Caco-2 (cell line): ENCODE measurements at regions not wholly inside any gene's neighbourhood (a gene's known extent, or its start where the extent isn't known, plus 50 kb on each side); places are given as distances from the start of the nearest gene placed in this dataset.

Source experiments
- BruUV-seq: library from RNA; stranded (reverse); fragments of 400-500 nt; replicated peaks from 2 replicates; lab custom pipeline; 2021; lab: Mats Ljungman, UMichigan
- CTCF ChIA-PET: fragments of 300-600 bp; sonication (Branson Sonifier 250); formaldehyde crosslinking; loops from one replicate; lab custom pipeline; 2022; ENCODE audit warnings: antibody characterized with exemption; lab: Charles Lee
- POLR2A ChIA-PET: fragments of 300-600 bp; sonication (Branson Sonifier 250); formaldehyde crosslinking; loops from one replicate; lab custom pipeline; 2022; ENCODE audit warnings: antibody characterized with exemption; lab: Charles Lee
- DNase-seq, 2 experiments: peaks; one replicate each; pipeline versions ENCODE4 v3.0.0 to v3.0.0-alpha.2; 2020 to 2022
- H3K27me3 ChIP-seq: replicated peaks from 2 replicates; pipeline ENCODE4 v1.6.0; 2011; ENCODE audit warnings: low read length; ENCODE audit not compliant: control insufficient read depth, insufficient read depth
- H3K36me3 ChIP-seq: 2 replicates; pipeline ENCODE4 v1.5.1; 2011; ENCODE audit warnings: low read length; ENCODE audit not compliant: control insufficient read depth, insufficient read depth
- H3K4me1 ChIP-seq: fragments of 250-450 bp; sonication (Bioruptor Pico); 2 replicates; pipeline ENCODE4 v1.5.1; 2020; ENCODE audit warnings: mild to moderate bottlenecking
- H3K4me3 ChIP-seq: 2 replicates; pipeline ENCODE4 v1.5.1; 2011; ENCODE audit warnings: low read depth, mild to moderate bottlenecking, control low read depth, low read length
- H3K9me3 ChIP-seq: fragments of 250-450 bp; sonication (Bioruptor Pico); 2 replicates; pipeline ENCODE4 v1.5.1; 2020; ENCODE audit warnings: mild to moderate bottlenecking, moderate library complexity
- H3K27ac Mint-ChIP-seq: one replicate; pipeline ENCODE4 v1.8.0; 2022; ENCODE audit warnings: mixed read lengths; ENCODE audit not compliant: unreplicated experiment
- H3K27me3 Mint-ChIP-seq: one replicate; pipeline ENCODE4 v1.8.0; 2022; ENCODE audit warnings: mixed read lengths; ENCODE audit not compliant: insufficient read depth, unreplicated experiment
- H3K36me3 Mint-ChIP-seq: one replicate; pipeline ENCODE4 v1.8.0; 2022; ENCODE audit warnings: mild to moderate bottlenecking, mixed read lengths; ENCODE audit not compliant: insufficient read depth, unreplicated experiment
- H3K4me1 Mint-ChIP-seq: one replicate; pipeline ENCODE4 v1.8.0; 2022; ENCODE audit warnings: low read depth, mixed read lengths; ENCODE audit not compliant: unreplicated experiment
- H3K4me3 Mint-ChIP-seq: one replicate; pipeline ENCODE4 v1.8.0; 2022; ENCODE audit warnings: mild to moderate bottlenecking, moderate library complexity, mixed read lengths; ENCODE audit not compliant: unreplicated experiment
- H3K9me3 Mint-ChIP-seq: one replicate; pipeline ENCODE4 v1.8.0; 2022; ENCODE audit warnings: mixed read lengths; ENCODE audit not compliant: unreplicated experiment
- intact Hi-C: fragments of 100-400 bp; cut with micrococcal nuclease; formaldehyde crosslinking; loops from one replicate; pipeline ENCODE4 v1.10.0; 2022; ENCODE audit not compliant: unreplicated experiment
- TF ChIP-seq, protein P1 (sequence below), 2 experiments: fragments of 200-600 bp in 1 of 2; IDR thresholded peaks; 1 replicate in 1 of 2; 2 replicates in 1 of 2; pipeline versions ENCODE4 v1.5.1 to v1.8.0; 2011 to 2022; ENCODE audit warnings: antibody characterized with exemption in 1 of 2, control low read depth in 1 of 2, inconsistent platforms in 1 of 2, low read depth in 1 of 2, low read length in 1 of 2, mild to moderate bottlenecking in 1 of 2, moderate library complexity in 1 of 2; ENCODE audit not compliant: insufficient read depth in 1 of 2, severe bottlenecking in 1 of 2, unreplicated experiment in 1 of 2

DNA sequence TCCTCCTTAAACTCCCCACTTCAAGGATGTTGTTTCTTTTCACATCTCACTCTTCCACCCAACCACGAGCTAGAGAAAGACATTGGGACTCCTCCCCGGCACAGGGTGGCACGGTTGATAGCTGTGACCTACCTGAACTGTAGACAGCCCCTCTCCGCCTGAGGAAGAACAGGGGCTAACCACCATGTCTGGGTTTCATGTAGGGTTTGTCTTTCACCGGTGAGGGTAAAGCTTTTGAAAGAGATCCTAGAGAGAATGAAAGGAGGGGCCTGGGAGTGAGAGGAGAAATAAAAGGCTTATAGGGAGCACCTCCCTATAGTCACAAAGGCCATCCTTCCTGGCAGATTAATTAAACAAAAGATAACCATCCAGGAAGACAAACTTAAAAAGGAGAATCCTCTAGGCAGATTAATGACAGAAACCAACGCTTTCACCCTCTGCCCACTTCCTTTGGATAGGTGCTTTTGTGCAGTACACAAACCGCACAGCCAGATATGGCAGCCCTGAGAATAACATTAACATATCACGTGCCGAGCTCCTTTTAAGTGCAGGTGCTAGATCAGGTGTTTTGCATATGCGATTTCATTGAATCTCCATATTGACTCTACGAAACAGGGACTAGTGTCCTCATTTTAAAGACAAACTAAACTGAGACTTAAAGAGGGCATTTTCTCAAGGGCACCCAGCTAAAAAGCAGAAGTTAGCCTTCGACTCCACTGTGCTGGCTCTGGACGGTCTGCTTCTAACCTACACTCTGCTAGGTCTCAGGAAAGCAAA, 178.1 kb upstream of the RUNX1 start:
- Mint-ChIP-seq H3K4me3 (no peak overlapping the region), H3K27ac (no peak overlapping the region), H3K9me3 (no peaks in the 10 kb centered on the region), H3K4me1 (peaks cover 9% of the 10 kb centered on the region), H3K27me3 (no peaks in the 10 kb centered on the region), H3K36me3 (peaks cover 4% of the 10 kb centered on the region)
- Histone ChIP-seq H3K4me3 (no peak overlapping the region), H3K36me3 (no peaks in the 10 kb centered on the region), H3K4me1 (peaks cover 10% of the 10 kb centered on the region), H3K9me3 (no peaks in the 10 kb centered on the region), H3K27me3 (no peaks in the 10 kb centered on the region)
- TF ChIP-seq, protein P1, sequence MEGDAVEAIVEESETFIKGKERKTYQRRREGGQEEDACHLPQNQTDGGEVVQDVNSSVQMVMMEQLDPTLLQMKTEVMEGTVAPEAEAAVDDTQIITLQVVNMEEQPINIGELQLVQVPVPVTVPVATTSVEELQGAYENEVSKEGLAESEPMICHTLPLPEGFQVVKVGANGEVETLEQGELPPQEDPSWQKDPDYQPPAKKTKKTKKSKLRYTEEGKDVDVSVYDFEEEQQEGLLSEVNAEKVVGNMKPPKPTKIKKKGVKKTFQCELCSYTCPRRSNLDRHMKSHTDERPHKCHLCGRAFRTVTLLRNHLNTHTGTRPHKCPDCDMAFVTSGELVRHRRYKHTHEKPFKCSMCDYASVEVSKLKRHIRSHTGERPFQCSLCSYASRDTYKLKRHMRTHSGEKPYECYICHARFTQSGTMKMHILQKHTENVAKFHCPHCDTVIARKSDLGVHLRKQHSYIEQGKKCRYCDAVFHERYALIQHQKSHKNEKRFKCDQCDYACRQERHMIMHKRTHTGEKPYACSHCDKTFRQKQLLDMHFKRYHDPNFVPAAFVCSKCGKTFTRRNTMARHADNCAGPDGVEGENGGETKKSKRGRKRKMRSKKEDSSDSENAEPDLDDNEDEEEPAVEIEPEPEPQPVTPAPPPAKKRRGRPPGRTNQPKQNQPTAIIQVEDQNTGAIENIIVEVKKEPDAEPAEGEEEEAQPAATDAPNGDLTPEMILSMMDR (IDR thresholded peaks at IDR 0.05; ENCODE audit: insufficient read depth in 1 of 2, low read depth in 1 of 2, low read length in 1 of 2, severe bottlenecking in 1 of 2, unreplicated experiment in 1 of 2): no peak
- DNase-seq: no peak
- ChIA-PET CTCF (no interaction called here), POLR2A (no interaction called here)
- BruUV-seq: no TSS peak
- intact Hi-C loops: no loop called here

- H3K27ac Mint-ChIP-seq: no peak overlapping the region
- H3K36me3 ChIP-seq: no peaks in the 10 kb centered on the region
- no peaks in the 10 kb centered on the region for H3K27me3 Mint-ChIP-seq
- ChIA-PET CTCF (no interaction called here), POLR2A (no interaction called here)
- no peak for DNase-seq
- H3K9me3 ChIP-seq: no peaks in the 10 kb centered on the region
- peaks cover 4% of the 10 kb centered on the region for H3K36me3 Mint-ChIP-seq
- H3K27me3 ChIP-seq: no peaks in the 10 kb centered on the region
- TF ChIP-seq, protein P1 (IDR thresholded peaks at IDR 0.05; ENCODE audit: insufficient read depth in 1 of 2, low read depth in 1 of 2, low read length in 1 of 2, severe bottlenecking in 1 of 2, unreplicated experiment in 1 of 2): no peak
- BruUV-seq: no TSS peak
- peaks cover 7% of the 10 kb centered on the region for H3K4me1 Mint-ChIP-seq
- intact Hi-C loops: no loop called here
- H3K4me3 ChIP-seq: no peak overlapping the region
- H3K4me3 Mint-ChIP-seq: no peak overlapping the region
- peaks cover 6% of the 10 kb centered on the region; the same call in 1 of the 2 replicates for H3K4me1 ChIP-seq
- H3K9me3 Mint-ChIP-seq: no peaks in the 10 kb centered on the region
These were observed 177.2 kb upstream of the RUNX1 start for GRCh38 chr21:35226328-35226727.

- no peaks in the 10 kb centered on the region for H3K9me3 Mint-ChIP-seq
- no TSS peak for BruUV-seq
- no peaks in the 10 kb centered on the region for H3K36me3 ChIP-seq
- CTCF ChIA-PET: no interaction called here
- TF ChIP-seq, protein P1 (IDR thresholded peaks at IDR 0.05; ENCODE audit: insufficient read depth in 1 of 2, low read depth in 1 of 2, low read length in 1 of 2, severe bottlenecking in 1 of 2, unreplicated experiment in 1 of 2): no peak
- no peak overlapping the region for H3K27ac Mint-ChIP-seq
- H3K4me3 Mint-ChIP-seq: no peak overlapping the region
- no peaks in the 10 kb centered on the region for H3K27me3 ChIP-seq
- DNase-seq: no peak
- no peaks in the 10 kb centered on the region for H3K9me3 ChIP-seq
- H3K27me3 Mint-ChIP-seq: no peaks in the 10 kb centered on the region
- POLR2A ChIA-PET: no interaction called here
- H3K4me1 Mint-ChIP-seq: peaks cover 7% of the 10 kb centered on the region
- intact Hi-C loops: no loop called here
- no peak overlapping the region for H3K4me3 ChIP-seq
- peaks cover 4% of the 10 kb centered on the region for H3K36me3 Mint-ChIP-seq
- H3K4me1 ChIP-seq: peaks cover 6% of the 10 kb centered on the region; the same call in 1 of the 2 replicates
These were observed 176.5 kb upstream of the RUNX1 start for GRCh38 chr21:35225573-35225972.
